CD14-positive monocyte (primary cell): ENCODE measurements at regions not wholly inside any gene's neighbourhood (a gene's known extent, or its start where the extent isn't known, plus 50 kb on each side); places are given as distances from the start of the nearest gene placed in this dataset.
"Not testable (repeated sequence)": the region's sequence is repeated elsewhere in the genome, so short reads cannot be mapped to it uniquely, and the experiment has no call there.

Experiments
- DNase-seq, 3 donors: peaks; one replicate each; pipeline ENCODE4 v3.0.0-alpha.2; 2011 to 2022
- H2AFZ ChIP-seq: 2 replicates; pipeline ENCODE4 v1.6.0; 2012; ENCODE audit warnings: mild to moderate bottlenecking, low read depth, low read length, inconsistent platforms; ENCODE audit not compliant: insufficient read depth, poor library complexity, severe bottlenecking
- H3K27ac ChIP-seq, 2 donors: 1 replicate in 1 of 2; 2 replicates in 1 of 2; pipeline ENCODE4 v1.5.1; 2012 to 2013; ENCODE audit warnings: low read length in 2 of 2, control low read depth in 1 of 2, inconsistent platforms in 1 of 2, low read depth in 1 of 2, mild to moderate bottlenecking in 1 of 2
- H3K27me3 ChIP-seq, 2 donors: one replicate each; pipeline versions ENCODE4 v1.6.0 to v1.6.1; 2011 to 2013; ENCODE audit warnings: low read length in 2 of 2; ENCODE audit not compliant: control insufficient read depth in 2 of 2, insufficient read depth in 2 of 2
- H3K36me3 ChIP-seq, 2 donors: replicated peaks in 1 of 2; 1 replicate in 1 of 2; 2 replicates in 1 of 2; pipeline versions ENCODE4 v1.5.1 to v1.6.1; 2012 to 2013; ENCODE audit warnings: low read length in 2 of 2, control low read depth in 1 of 2, inconsistent platforms in 1 of 2, mild to moderate bottlenecking in 1 of 2; ENCODE audit not compliant: insufficient read depth in 2 of 2, control insufficient read depth in 1 of 2
- H3K4me1 ChIP-seq, 2 donors: 1 replicate in 1 of 2; 2 replicates in 1 of 2; pipeline versions ENCODE4 v1.5.1 to v1.6.1; 2012 to 2013; ENCODE audit warnings: low read length in 2 of 2, control low read depth in 1 of 2, inconsistent platforms in 1 of 2, mild to moderate bottlenecking in 1 of 2, moderate library complexity in 1 of 2; ENCODE audit not compliant: insufficient read depth in 2 of 2, control insufficient read depth in 1 of 2
- H3K4me2 ChIP-seq: replicated peaks from 2 replicates; pipeline ENCODE3; 2012; ENCODE audit warnings: low read length, moderate library complexity, mild to moderate bottlenecking; ENCODE audit not compliant: poor library complexity, severe bottlenecking; ENCODE audit errors: extremely low read depth
- H3K4me3 ChIP-seq, 3 experiments: fragments of 200-600 bp in 1 of 3; sonication (generic) in 1 of 3; replicated peaks in 1 of 3; 1 replicate in 2 of 3; 2 replicates in 1 of 3; pipeline ENCODE4 v1.5.1; 2011 to 2013; ENCODE audit warnings: low read length in 3 of 3, mild to moderate bottlenecking in 3 of 3, control low read depth in 2 of 3, low read depth in 2 of 3, inconsistent platforms in 1 of 3, moderate library complexity in 1 of 3
- H3K79me2 ChIP-seq: 2 replicates; pipeline ENCODE4 v1.6.0; 2012; ENCODE audit warnings: mild to moderate bottlenecking, control low read depth, inconsistent platforms, low read length, moderate library complexity; ENCODE audit not compliant: insufficient read depth
- H3K9ac ChIP-seq: 2 replicates; pipeline ENCODE4 v1.6.0; 2017; ENCODE audit warnings: low read length, mild to moderate bottlenecking; ENCODE audit not compliant: insufficient read depth, poor library complexity, severe bottlenecking
- H3K9me3 ChIP-seq, 2 donors: replicated peaks in 1 of 2; 1 replicate in 1 of 2; 2 replicates in 1 of 2; pipeline versions ENCODE4 v1.5.1 to v1.6.1; 2012 to 2013; ENCODE audit warnings: low read length in 2 of 2, control low read depth in 1 of 2; ENCODE audit not compliant: control insufficient read depth in 1 of 2, insufficient read depth in 1 of 2
- H4K20me1 ChIP-seq: 2 replicates; pipeline ENCODE4 v1.6.0; 2012; ENCODE audit warnings: mild to moderate bottlenecking, low read length, control low read depth, moderate library complexity; ENCODE audit not compliant: insufficient read depth
- H3K27ac Mint-ChIP-seq, 7 donors: one replicate each; pipeline ENCODE4 v1.8.0; 2020; ENCODE audit warnings: mild to moderate bottlenecking in 7 of 7, mixed read lengths in 7 of 7, moderate library complexity in 6 of 7, inconsistent platforms in 2 of 7
- H3K27me3 Mint-ChIP-seq, 3 donors: one replicate each; pipeline ENCODE4 v1.8.0; 2021 to 2022; ENCODE audit warnings: low read depth in 3 of 3, mild to moderate bottlenecking in 3 of 3, mixed read lengths in 3 of 3, moderate library complexity in 3 of 3, inconsistent platforms in 1 of 3
- H3K36me3 Mint-ChIP-seq, 2 donors: one replicate each; pipeline ENCODE4 v1.8.0; 2020; ENCODE audit warnings: mixed read lengths in 2 of 2, inconsistent platforms in 1 of 2, mild to moderate bottlenecking in 1 of 2
- H3K4me1 Mint-ChIP-seq: one replicate; pipeline ENCODE4 v1.8.0; 2020; ENCODE audit warnings: mild to moderate bottlenecking, mixed read lengths
- H3K4me3 Mint-ChIP-seq, 2 donors: one replicate each; pipeline ENCODE4 v1.8.0; 2020; ENCODE audit warnings: mild to moderate bottlenecking in 2 of 2, mixed read lengths in 2 of 2, moderate library complexity in 1 of 2
- H3K9me3 Mint-ChIP-seq, 7 donors: one replicate each; pipeline ENCODE4 v1.8.0; 2020 to 2022; ENCODE audit warnings: mixed read lengths in 7 of 7, mild to moderate bottlenecking in 6 of 7, moderate library complexity in 6 of 7, inconsistent platforms in 2 of 7
- CTCF ChIP-seq: fragments of 200-600 bp; IDR thresholded peaks from one replicate; pipeline ENCODE4 v1.8.0; 2022; ENCODE audit warnings: antibody characterized with exemption, mild to moderate bottlenecking
- WGBS: methylation state at CpG from one replicate; pipeline ENCODE4 v1.1.5; 2013; ENCODE audit warnings: missing lambda C conversion rate; ENCODE audit not compliant: insufficient coverage; 5-methylcytosine and 5-hydroxymethylcytosine counted together
- intact Hi-C, 2 donors: fragments of 100-400 bp; cut with micrococcal nuclease; formaldehyde crosslinking; loops; one replicate each; pipeline versions ENCODE4 v1.15.0 to v1.15.1; 2023

GRCh38 chr6:133809406-133809805 lies 79.5 kb upstream of the TCF21 start:
- H3K36me3 Mint-ChIP-seq: no peaks in the 10 kb centered on the region
- H3K4me3 ChIP-seq: no peak overlapping the region
- H3K27me3 ChIP-seq: no peaks in the 10 kb centered on the region
- no peaks in the 10 kb centered on the region for H3K4me1 ChIP-seq
- H3K79me2 ChIP-seq: no peaks in the 10 kb centered on the region
- WGBS: no CpG with 5 or more reads among the region's 1 CpG
- H3K4me1 Mint-ChIP-seq: no peaks in the 10 kb centered on the region
- no peak overlapping the region for H3K4me2 ChIP-seq
- no peak overlapping the region for H3K27ac ChIP-seq
- peaks cover 0 to 5% (median under 1%) of the 10 kb centered on the region in 7 donors for H3K9me3 Mint-ChIP-seq
- H3K9ac ChIP-seq: no peak overlapping the region
- H3K4me3 Mint-ChIP-seq: no peak overlapping the region
- no peaks in the 10 kb centered on the region for H3K36me3 ChIP-seq
- H3K27me3 Mint-ChIP-seq: peaks cover 0 to 3% (median 2%) of the 10 kb centered on the region in 3 donors
- no peaks in the 10 kb centered on the region for H4K20me1 ChIP-seq
- no peaks in the 10 kb centered on the region for H3K9me3 ChIP-seq
- intact Hi-C loops: no loop called here
- TF ChIP-seq CTCF: no peak
- no peak for DNase-seq
- H2AFZ ChIP-seq: no peak overlapping the region
- no peak overlapping the region for H3K27ac Mint-ChIP-seq

DNA sequence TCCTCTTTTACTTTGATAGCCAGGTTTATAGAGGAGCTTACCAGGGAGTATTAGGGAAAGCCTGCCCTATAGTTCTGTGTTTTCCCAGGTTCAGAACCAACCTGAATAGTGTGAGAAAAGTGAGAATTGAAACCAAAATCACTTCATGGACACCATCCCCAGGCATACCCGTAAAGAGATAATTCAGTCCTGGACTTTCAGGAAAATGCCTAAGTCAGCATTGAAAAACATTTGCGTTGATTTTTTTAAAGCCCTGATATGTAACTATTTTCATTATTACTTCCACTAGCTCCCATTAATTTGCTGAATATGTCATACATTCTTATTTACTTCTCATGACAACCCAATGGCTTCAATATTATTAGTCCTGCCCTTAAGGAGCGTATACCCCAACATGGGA lies 77.4 kb upstream of the TCF21 start:
- intact Hi-C loops: no loop called here
- H3K4me3 Mint-ChIP-seq: no peak overlapping the region
- no peak for DNase-seq
- WGBS: 90% methylated on average over 2 of the region's 3 CpGs
- Histone ChIP-seq H3K4me3 (no peak overlapping the region), H3K4me2 (no peak overlapping the region), H3K9me3 (no peaks in the 10 kb centered on the region), H3K79me2 (no peaks in the 10 kb centered on the region), H3K4me1 (no peaks in the 10 kb centered on the region), H4K20me1 (no peaks in the 10 kb centered on the region), H3K27me3 (no peaks in the 10 kb centered on the region), H2AFZ (no peak overlapping the region), H3K27ac (no peak overlapping the region), H3K36me3 (no peaks in the 10 kb centered on the region), H3K9ac (no peak overlapping the region)
- H3K9me3 Mint-ChIP-seq: peaks cover 0 to 4% (median 0%) of the 10 kb centered on the region in 7 donors
- peaks cover 2 to 3% (median 2%) of the 10 kb centered on the region in 3 donors for H3K27me3 Mint-ChIP-seq
- H3K4me1 Mint-ChIP-seq: no peaks in the 10 kb centered on the region
- H3K36me3 Mint-ChIP-seq: no peaks in the 10 kb centered on the region
- H3K27ac Mint-ChIP-seq: no peak overlapping the region
- TF ChIP-seq CTCF: no peak

DNA sequence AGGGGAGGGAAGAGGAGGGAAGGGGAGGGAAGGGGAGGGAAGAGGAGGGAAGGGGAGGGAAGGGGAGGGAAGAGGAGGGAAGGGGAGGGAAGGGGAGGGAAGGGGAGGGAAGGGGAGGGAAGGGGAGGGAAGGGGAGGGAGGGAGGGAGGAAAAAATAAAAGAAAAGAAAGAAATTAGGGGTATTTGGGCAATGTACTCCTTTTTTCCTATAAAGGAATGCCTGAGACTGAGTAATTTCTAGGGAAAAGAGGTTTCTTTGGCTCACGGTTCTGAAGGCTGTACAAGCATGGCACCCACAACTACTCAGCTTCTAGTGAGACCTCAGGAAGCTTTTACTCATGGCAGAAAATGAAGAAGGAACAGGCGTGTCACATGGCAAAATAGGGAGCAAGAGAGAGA lies 76.5 kb upstream of the TCF21 start:
- H3K4me1 Mint-ChIP-seq, H4K20me1 ChIP-seq, intact Hi-C loops, H3K79me2 ChIP-seq, H3K4me1 ChIP-seq, H3K27ac Mint-ChIP-seq, H2AFZ ChIP-seq, H3K9me3 ChIP-seq, H3K36me3 Mint-ChIP-seq, H3K27me3 ChIP-seq, H3K9me3 Mint-ChIP-seq, H3K36me3 ChIP-seq, H3K4me3 ChIP-seq, H3K27ac ChIP-seq, H3K9ac ChIP-seq, H3K4me3 Mint-ChIP-seq, H3K27me3 Mint-ChIP-seq, DNase-seq, H3K4me2 ChIP-seq: not testable (repeated sequence)
- WGBS: no CpG with 5 or more reads among the region's 2 CpGs
